ENCODE measurements at regions not wholly inside any gene's neighbourhood (a gene's known extent, or its start where the extent isn't known, plus 50 kb on each side); places are given as distances from the start of the nearest gene placed in this dataset.

- H3K9me3 ChIP-seq = no peaks in the 10 kb centered on the region
- H3K4me1 ChIP-seq = no peaks in the 10 kb centered on the region
- ChIA-PET POLR2A (no interaction called here), CTCF (interaction anchor here (0.6 kb wide), 1 partner anchor 9 kb away, joined by 3 read pairs; no protein-coding TSS in a partner anchor)
- no peak overlapping the region for H3K4me3 ChIP-seq
- WGBS (ENCODE audit: missing lambda C conversion rate) = 5% methylated on average over 2 of the region's 2 CpGs
- no peak for ATAC-seq
- no peak overlapping the region for H3K27ac ChIP-seq
- no peak overlapping the region for H3K4me2 ChIP-seq
- no peak for FAIRE-seq
- TF ChIP-seq SMC3 (IDR thresholded peaks at IDR 0.05) = no peak
- TF ChIP-seq MAX (IDR thresholded peaks at IDR 0.05) = no peak
- TF ChIP-seq HDAC2 (IDR thresholded peaks at IDR 0.05) = no peak
- TF ChIP-seq BHLHE40 (IDR thresholded peaks at IDR 0.05; ENCODE audit: low read depth, low read length) = no peak
- TF ChIP-seq CHD4 (IDR thresholded peaks at IDR 0.05; ENCODE audit: borderline replicate concordance) = no peak
- TF ChIP-seq E2F6 (IDR thresholded peaks at IDR 0.05; ENCODE audit: borderline replicate concordance, low read depth) = no peak
- TF ChIP-seq MAZ (IDR thresholded peaks at IDR 0.05; ENCODE audit: borderline replicate concordance, low read depth, low read length) = no peak
- no peak for TF ChIP-seq GATA3 (IDR thresholded peaks at IDR 0.05; ENCODE audit: borderline replicate concordance)
- no peak for TF ChIP-seq MAFK (IDR thresholded peaks at IDR 0.05; ENCODE audit: partially characterized antibody)
- TF ChIP-seq POLR2A (IDR thresholded peaks at IDR 0.05; ENCODE audit: low read length) = no peak
- TF ChIP-seq FOSL2 (IDR thresholded peaks at IDR 0.05) = no peak
- TF ChIP-seq FOSL2 (CRISPR knock-in tag; IDR thresholded peaks at IDR 0.05) = no peak
- no peak for TF ChIP-seq ZSCAN20 (CRISPR knock-in tag; IDR thresholded peaks at IDR 0.05)
- no peak for TF ChIP-seq CBX2 (IDR thresholded peaks at IDR 0.05; ENCODE audit: borderline replicate concordance, low read depth)
- no peak for TF ChIP-seq FOXS1 (CRISPR knock-in tag; IDR thresholded peaks at IDR 0.05)
- TF ChIP-seq EHF (CRISPR knock-in tag; IDR thresholded peaks at IDR 0.05) = no peak
- no peak for TF ChIP-seq BCL3 (IDR thresholded peaks at IDR 0.05)
- no peak for TF ChIP-seq NR3C1 (IDR thresholded peaks at IDR 0.05)
- no peak for TF ChIP-seq FOSB (CRISPR knock-in tag; IDR thresholded peaks at IDR 0.05)
- no peak for TF ChIP-seq HMGXB4 (CRISPR knock-in tag; IDR thresholded peaks at IDR 0.05; ENCODE audit: borderline replicate concordance)
- no peak for DNase-seq (ENCODE audit: low read depth in 1 of 2, low spot score in 1 of 2)
Observed at GRCh38 chr7:41277561-41277960, 425.3 kb downstream of the INHBA start.

GRCh38 chr7:41275255-41275654, 427.6 kb downstream of the INHBA start:
- DNase-seq (ENCODE audit: low read depth in 1 of 2, low spot score in 1 of 2) = no peak
- WGBS (ENCODE audit: missing lambda C conversion rate) = 16% methylated on average over 8 of the region's 9 CpGs
- Histone ChIP-seq H3K4me3 (no peak overlapping the region), H3K4me2 (no peak overlapping the region), H3K9me3 (no peaks in the 10 kb centered on the region), H3K27ac (no peak overlapping the region), H3K4me1 (no peaks in the 10 kb centered on the region)
- ATAC-seq = no peak
- ChIA-PET POLR2A (no interaction called here), CTCF (interaction anchor here (1.2 kb wide), 1 partner anchor 12 kb away, joined by 3 read pairs; no protein-coding TSS in a partner anchor)
- no peak for FAIRE-seq
- TF ChIP-seq BHLHE40 (IDR thresholded peaks at IDR 0.05; ENCODE audit: low read depth, low read length) (no peak), USF2 (IDR thresholded peaks at IDR 0.05) (no peak), POLR2A (IDR thresholded peaks at IDR 0.05; ENCODE audit: low read length) (no peak), EHMT2 (IDR thresholded peaks at IDR 0.05; ENCODE audit: low read depth) (no peak), FOSB (CRISPR knock-in tag; IDR thresholded peaks at IDR 0.05) (no peak), RAD21 (conservative IDR thresholded peaks at IDR 0.05 in 1 of 2, IDR thresholded peaks at IDR 0.05 in 1 of 2) (no peak), CHD2 (IDR thresholded peaks at IDR 0.05; ENCODE audit: low read length, partially characterized antibody) (no peak), REST (IDR thresholded peaks at IDR 0.05) (no peak), GATA3 (IDR thresholded peaks at IDR 0.05; ENCODE audit: borderline replicate concordance) (no peak), NPAS2 (CRISPR knock-in tag; IDR thresholded peaks at IDR 0.05; ENCODE audit: borderline replicate concordance) (no peak), ZNF302 (CRISPR knock-in tag; IDR thresholded peaks at IDR 0.05) (no peak), ESRRA (IDR thresholded peaks at IDR 0.05; ENCODE audit: borderline replicate concordance, low read length) (no peak), CBX2 (IDR thresholded peaks at IDR 0.05; ENCODE audit: borderline replicate concordance, low read depth) (no peak), BCL3 (IDR thresholded peaks at IDR 0.05) (no peak)

Data from A549 (cell line).